Hepatocyte (in vitro differentiated cells): ENCODE measurements at regions not wholly inside any gene's neighbourhood (a gene's known extent, or its start where the extent isn't known, plus 50 kb on each side); places are given as distances from the start of the nearest gene placed in this dataset.

Experiments used
- CTCF ChIP-seq: fragments of 200-600 bp; sonication (generic); IDR thresholded peaks from 2 replicates; pipeline ENCODE4 v1.5.1; 2016; ENCODE audit warnings: antibody characterized with exemption, mild to moderate bottlenecking; ENCODE audit not compliant: poor library complexity
- EZH2 ChIP-seq: fragments of 200-600 bp; sonication (generic); IDR thresholded peaks from 2 replicates; pipeline ENCODE4 v1.6.1; 2016; ENCODE audit warnings: antibody characterized with exemption, mild to moderate bottlenecking, borderline replicate concordance
- EZH2phosphoT487 ChIP-seq: fragments of 200-600 bp; sonication (generic); IDR thresholded peaks from one replicate; pipeline ENCODE4 v1.6.1; 2018; ENCODE audit warnings: antibody characterized with exemption, mild to moderate bottlenecking, low read depth, moderate library complexity; ENCODE audit not compliant: unreplicated experiment, severe bottlenecking

DNA sequence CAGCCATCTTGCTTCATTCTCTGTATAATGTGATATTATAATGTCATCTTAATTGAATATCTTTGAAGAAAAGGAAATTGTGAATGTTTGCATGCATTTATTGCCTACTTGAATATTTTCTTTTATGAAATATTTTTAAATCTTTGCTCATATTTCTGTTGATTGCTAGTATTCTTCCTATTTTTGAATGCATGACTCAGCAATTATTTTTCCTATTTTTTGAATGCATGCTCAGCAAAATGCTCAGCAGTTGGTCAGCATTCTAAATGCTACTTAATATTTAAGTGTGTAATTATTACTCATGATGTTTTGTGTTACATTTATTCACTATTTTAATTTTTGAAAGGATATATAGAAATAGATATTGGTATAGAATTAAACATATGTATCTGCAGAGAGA is 378.3 kb downstream of the CCER1 start:
- no peak for TF ChIP-seq CTCF
- no peak for TF ChIP-seq EZH2
- TF ChIP-seq EZH2phosphoT487, result no peak
